ENCODE measurements at regions not wholly inside any gene's neighbourhood (a gene's known extent, or its start where the extent isn't known, plus 50 kb on each side); places are given as distances from the start of the nearest gene placed in this dataset.
A peak's percentile ranks its signal among the peaks of the same experiment; 100 is the strongest.

DNA sequence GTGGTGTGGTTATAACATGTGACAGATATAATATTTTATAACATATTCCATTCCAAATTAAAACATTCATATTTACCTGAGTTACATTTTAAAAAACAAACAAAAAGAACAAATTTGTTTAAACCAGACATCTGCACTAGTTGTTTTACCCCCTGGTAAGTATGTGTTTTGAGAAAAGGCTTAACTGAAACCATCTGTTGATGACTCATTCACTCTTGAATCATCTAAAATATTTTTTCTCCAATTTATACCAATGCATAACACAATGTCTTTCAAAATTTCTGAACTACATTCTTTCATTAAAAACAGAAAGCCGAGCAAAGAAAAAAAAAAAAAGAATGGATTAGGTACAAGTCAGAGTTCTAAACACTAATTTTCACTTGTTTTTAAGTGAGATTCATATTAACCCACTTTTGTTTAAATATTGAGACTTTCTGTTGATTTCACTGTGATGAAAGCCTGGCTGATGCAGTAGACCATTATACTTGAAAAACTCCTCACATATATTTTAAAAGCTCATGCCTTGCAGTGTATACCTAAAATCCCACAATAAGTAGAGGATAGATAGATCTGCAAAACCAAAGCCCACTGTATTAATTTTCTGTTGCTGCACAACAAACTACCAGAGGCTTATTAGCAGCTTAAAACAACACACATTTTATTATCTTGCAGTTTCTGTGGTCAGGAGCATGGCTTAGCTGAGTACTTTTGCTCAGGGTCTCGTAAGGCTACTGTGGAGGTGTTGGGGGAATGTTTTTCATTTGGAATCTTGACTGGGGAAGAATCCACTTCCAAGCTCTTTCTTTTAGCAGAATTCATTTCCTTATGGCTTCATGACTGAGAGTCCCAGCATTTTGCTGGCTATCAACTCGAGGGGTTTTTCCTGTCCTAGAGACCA, 221.5 kb downstream of the PCDH18 start:
- peak; percentile 13 for DNase-seq (ENCODE audit: low spot score)

- DNase-seq (ENCODE audit: low spot score), result no peak
Observed at GRCh38 chr4:137310166-137310565, 222.1 kb downstream of the PCDH18 start.

DNA sequence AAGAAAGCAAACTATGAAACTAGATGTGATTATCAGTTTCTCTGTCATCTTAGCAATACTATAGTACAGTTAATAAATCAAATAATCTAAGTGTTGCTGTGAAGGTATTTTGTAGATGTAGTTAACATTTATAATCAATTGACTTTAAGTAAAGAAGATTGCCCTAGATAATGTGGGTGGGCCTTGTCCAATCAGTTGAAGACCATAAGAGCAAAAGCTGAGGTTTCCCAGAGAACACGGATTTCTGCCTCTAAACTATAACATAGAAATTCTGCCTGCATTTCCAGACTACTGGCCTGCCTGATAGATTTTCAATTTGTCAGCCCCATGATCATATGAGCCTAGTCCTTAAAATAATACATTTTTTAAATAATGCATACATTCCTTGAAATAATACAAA, 222.9 kb downstream of the PCDH18 start:
- no peak for DNase-seq (ENCODE audit: low spot score)

GRCh38 chr4:137307806-137308205, 224.5 kb downstream of the PCDH18 start:
- DNase-seq (ENCODE audit: low spot score), result peak; percentile 16

GRCh38 chr4:137300776-137301175, 231.5 kb downstream of the PCDH18 start:
- DNase-seq (ENCODE audit: low spot score), result no peak

DNA sequence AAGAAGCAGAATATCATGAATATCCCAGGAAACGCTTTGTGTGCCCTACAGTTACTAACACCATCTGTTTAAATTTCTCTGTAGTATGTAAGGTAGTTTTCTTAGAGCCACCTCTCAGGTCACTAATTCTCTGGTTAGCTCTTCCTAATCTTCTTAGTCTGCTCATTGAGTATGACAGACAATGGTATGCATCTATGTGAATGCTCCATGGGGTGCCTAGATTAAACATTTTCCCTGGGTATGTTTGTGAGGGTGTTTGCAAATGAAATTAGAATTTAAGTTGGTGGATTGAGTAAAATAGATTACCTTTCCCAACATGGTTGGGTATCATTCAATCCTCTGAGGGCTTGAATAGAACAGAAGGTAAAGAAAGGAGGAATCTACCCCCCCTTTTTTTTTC, 233.0 kb downstream of the PCDH18 start:
- no peak for DNase-seq (ENCODE audit: low spot score)

GRCh38 chr4:137293281-137293680, 239.0 kb downstream of the PCDH18 start:
- DNase-seq (ENCODE audit: low spot score), result no peak

GRCh38 chr4:137283737-137284136, 248.6 kb downstream of the PCDH18 start:
- no peak for DNase-seq (ENCODE audit: low spot score)

DNA sequence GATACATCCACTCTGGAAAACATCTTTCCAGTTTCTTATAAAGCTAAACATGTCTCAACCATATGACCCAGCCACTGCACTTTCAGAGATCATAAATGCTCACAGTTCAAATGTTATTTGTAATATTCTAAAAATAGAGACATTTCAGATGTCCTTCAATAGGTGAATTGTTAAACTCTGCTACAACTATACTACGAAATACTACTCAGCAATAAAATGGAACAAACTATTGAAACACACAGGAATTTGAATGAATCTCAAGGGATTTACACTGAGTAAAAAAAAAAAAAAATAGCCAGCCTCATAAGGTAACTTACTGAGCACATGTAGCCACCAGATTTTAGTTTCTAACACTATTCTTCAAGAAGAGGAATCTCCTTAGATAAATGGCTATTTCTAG, 253.9 kb downstream of the PCDH18 start:
- no peak for DNase-seq (ENCODE audit: low spot score)

GRCh38 chr4:137274404-137274803, 257.9 kb downstream of the PCDH18 start:
- no peak for DNase-seq (ENCODE audit: low spot score)

DNA sequence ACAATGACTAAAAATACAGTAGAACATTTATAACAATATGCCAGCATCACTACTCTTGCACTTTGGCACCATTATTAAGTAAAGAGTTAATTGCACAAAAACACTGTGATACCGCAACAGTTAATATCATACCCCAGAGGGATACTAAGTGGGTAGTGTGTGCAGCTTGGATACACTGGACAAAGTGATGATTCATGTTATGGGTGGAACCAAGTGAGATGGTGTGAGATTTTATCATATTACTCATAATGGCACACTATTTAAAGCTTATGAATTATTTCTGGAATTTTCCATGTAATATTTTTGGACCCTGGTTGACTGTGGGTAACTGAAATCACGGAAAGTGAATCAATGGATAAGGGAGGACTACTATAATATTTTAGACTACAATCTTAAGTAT, 265.3 kb downstream of the PCDH18 start:
- peak; percentile 38 for DNase-seq (ENCODE audit: low spot score)

- DNase-seq (ENCODE audit: low spot score), result no peak
Observed at GRCh38 chr4:137266511-137266910, 265.8 kb downstream of the PCDH18 start.

DNA sequence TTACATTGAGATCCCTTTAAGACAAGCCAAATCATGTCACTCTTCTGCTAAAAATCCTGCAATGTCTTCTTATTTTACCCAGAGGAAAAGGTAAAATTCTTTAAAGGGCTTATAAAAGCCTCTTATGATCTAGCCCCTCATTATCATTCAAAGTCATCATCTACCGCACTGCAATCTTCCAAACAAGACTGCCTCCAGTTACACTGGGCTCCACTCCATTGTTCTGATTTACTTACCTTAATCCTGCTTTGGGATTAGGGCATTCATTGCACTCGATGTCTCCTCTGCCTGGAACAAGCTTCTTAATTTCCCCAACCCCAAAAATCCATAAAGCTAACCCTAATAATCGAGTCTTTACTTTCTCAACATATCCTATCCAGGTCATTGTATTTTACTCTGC, 269.1 kb downstream of the PCDH18 start:
- no peak for DNase-seq (ENCODE audit: low spot score)

GRCh38 chr4:137253949-137254348, 278.3 kb downstream of the PCDH18 start:
- peak; percentile 8 for DNase-seq (ENCODE audit: low spot score)

- no peak for DNase-seq (ENCODE audit: low spot score)
Observed at GRCh38 chr4:137249112-137249511, 283.2 kb downstream of the PCDH18 start.

- no peak for DNase-seq (ENCODE audit: low spot score)
Observed at GRCh38 chr4:137238456-137239162, 293.7 kb downstream of the PCDH18 start.

DNA sequence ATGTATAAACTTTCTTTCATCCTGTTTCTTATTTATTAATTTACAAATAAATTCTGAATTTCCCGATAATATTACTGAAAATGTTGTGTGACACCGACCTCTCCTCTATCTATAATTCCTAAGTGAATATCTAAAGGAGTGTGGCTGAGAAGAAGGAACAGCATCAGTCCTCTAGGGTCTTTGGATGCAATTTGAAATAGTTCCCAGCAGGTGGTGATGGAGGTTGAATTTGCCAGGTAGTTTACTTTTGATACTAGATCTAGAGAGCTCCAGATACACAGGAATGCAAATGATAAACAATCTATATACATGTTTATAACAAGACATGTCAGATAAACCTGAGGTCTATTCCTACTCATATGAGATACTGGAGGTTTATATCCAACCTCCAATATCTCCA, 305.4 kb downstream of the PCDH18 start:
- peak; percentile 18 for DNase-seq (ENCODE audit: low spot score)

- no peak for DNase-seq (ENCODE audit: low spot score)
Observed at GRCh38 chr4:137226221-137226620, 306.1 kb downstream of the PCDH18 start.

DNA sequence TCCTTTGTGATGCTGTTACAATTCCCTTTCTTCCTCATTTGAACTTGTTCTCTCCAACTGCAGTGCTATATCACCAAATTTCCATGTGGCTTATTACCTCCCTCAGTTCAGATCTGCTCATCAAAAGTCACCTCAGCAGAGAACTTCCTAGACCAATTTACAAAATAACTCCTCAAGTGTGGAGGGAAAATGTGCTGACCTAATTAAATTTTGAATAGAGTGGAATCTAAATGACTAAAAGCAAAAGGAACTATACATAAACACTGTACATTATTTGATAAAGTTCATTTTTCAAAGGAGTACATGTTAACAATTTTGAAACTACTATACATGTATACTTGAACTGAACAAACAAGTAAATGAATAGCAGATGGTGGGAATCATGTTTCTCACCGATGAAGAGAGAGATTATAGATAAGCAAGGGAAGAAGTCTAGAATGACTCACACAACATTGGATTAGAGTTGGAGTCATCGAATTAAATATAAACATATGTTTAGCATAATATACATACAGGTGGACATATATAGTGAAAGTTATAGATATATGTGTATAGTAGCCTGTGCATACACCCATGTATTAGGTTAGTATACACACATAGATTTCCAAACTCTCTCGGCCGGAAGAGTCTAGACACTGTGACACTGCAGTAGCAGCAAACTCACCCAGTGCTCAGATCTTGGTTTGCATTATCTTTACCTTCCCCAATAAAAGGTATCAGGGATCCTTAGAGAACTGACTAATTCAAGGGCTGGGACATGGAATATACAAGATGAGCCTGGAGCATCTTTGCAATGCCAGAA, 318.7 kb downstream of the PCDH18 start:
- DNase-seq (ENCODE audit: low spot score), result no peak

- DNase-seq (ENCODE audit: low spot score), result no peak
Observed at GRCh38 chr4:137212601-137213000, 319.7 kb downstream of the PCDH18 start.

DNA sequence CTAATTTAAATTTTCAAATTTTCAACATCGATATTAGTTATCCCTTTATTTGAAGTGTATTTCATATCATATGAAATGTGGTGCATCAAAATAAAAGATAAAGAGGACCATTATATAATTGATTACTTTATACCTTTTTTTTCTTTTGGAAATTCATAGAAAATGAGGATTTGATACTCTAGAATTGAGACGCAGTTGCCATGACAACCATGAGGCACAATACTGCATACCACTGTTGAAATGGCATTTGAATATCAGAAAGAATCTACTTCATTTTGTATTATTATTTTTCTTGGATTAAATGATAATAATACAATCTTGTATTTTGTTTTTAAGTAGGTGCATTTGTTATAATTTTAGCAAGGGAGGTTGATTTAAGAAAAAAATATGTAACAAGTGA, 323.1 kb downstream of the PCDH18 start:
- DNase-seq (ENCODE audit: low spot score), result no peak

DNA sequence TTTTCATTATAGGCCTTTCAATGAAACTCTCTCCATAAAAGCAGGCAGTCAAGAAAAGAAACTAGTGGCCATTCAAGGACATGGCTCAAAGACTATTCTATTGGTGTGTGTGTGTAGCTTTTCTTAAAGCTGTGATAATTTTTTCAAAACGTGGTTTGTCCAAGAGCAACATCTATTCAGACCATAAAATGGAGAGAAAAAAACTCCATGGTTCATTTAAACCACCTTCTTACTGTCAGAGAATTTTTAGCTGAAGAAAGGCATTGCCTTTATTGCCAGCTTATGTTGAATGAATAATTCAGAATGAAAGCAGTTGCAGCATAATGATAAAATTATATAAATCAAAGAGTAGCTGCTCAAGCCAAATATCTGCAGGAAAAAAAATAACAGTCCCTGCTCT, 325.5 kb downstream of the PCDH18 start:
- no peak for DNase-seq (ENCODE audit: low spot score)

- DNase-seq (ENCODE audit: low spot score), result no peak
Observed at GRCh38 chr4:137203601-137204000, 328.7 kb downstream of the PCDH18 start.
